NOMO-1 (cell line): ENCODE measurements at regions not wholly inside any gene's neighbourhood (a gene's known extent, or its start where the extent isn't known, plus 50 kb on each side); places are given as distances from the start of the nearest gene placed in this dataset.

Experiments
- DNase-seq, 2 experiments: peaks; one replicate each; lab custom pipeline; 2025; ENCODE audit not compliant: unreplicated experiment in 2 of 2; lab: John Stamatoyannopoulos, UW

DNA sequence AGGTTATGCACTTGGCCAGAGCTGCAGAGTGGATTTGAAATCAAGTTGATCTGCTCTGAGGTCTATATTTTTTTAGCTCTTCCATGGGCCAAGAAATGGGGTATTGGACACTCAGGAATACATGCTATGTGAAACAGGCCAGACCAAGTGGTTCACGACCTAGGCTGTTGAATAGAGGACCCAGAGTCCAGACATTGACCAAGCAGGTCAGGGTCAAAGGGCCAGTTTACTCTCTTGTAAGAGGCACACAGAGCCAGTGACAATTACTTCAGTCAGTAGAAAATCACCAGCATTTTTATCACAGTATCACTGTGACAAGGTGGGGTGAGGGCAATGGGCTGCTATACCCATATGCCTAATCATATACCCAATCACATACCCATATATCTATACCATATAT is 320.6 kb upstream of the RORA start:
- no peak for DNase-seq

DNA sequence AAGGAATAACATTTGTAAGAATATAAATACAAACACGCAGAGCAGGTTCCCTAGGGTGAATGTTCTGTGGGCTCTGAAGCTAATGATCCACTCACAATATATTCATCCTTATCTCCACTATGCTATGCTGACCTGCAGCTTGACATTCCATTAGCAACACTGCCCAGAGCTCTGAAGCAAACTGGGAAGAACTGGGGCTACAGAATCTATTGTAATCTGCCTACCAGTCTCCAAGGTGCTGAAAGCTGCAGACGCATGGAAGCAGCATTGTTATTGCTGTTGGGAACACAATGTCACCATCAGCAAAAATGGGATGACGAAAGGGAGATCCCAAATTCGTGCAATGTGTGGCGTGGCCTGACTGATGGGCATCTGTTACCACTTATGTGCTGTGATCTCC is 316.7 kb upstream of the RORA start:
- no peak for DNase-seq

DNA sequence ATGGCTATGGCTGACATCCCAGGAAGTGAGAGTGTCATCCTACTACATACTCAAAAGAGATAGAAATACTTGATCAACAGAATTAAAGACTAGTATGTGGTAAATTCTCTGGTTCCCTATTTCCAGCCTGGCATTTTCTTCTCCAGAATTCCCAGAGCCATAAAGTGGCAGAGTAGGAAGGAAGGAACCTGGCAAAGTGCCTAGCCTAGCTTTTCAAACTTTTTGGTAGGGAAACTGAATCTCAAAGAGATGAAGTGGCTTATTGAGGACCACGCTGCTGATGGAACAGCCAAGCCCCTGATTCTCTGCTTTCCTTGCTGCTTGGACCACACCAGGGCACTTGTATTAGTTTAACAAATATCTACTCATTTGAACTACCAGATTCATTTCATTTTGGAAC is 312.4 kb upstream of the RORA start:
- no peak for DNase-seq

DNA sequence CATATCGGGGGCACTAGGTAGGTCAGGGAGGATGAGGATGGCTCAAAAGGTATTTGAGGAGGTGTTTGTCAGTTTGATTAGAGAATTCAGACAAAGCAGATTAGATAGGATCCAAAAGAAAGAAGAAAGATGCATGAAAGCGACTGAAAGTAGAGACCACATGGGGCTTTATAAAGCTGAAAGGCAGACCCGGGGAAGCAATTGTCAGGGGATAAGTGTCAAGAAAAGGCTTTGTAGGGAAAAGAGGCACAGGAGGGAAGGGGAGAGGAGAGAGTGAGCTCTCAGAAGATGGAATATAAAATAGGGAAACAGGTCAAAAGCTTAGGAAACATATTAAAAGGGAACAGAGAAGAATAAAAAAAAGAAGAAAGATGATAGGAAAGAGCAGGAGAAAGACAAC is 308.2 kb upstream of the RORA start:
- DNase-seq, result no peak

- no peak for DNase-seq
These were observed 305.9 kb upstream of the RORA start for GRCh38 chr15:61534986-61535385.

DNA sequence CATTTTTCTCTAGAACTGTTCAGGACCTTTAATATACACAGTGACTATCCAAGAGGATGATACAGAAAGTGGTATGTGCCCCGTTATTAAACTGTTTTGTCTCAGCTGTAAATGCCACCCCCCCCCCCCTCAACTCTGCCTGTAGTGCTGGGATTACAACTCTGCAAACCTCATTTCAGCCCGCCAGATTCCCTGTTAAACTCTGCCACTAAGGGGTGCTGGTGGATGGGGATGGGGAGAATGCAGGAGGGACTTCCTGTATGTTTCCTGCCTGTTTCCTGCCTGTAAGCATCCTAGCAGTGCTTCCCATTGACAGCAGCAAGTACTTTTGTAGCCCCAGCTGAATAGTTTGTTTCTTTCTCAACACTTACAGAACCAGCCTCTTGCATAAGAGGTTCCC is 301.7 kb upstream of the RORA start:
- DNase-seq, result no peak

GRCh38 chr15:61528581-61528910 is 299.4 kb upstream of the RORA start:
- no peak for DNase-seq

- no peak for DNase-seq
These were observed 298.9 kb upstream of the RORA start for GRCh38 chr15:61527836-61528580.

DNA sequence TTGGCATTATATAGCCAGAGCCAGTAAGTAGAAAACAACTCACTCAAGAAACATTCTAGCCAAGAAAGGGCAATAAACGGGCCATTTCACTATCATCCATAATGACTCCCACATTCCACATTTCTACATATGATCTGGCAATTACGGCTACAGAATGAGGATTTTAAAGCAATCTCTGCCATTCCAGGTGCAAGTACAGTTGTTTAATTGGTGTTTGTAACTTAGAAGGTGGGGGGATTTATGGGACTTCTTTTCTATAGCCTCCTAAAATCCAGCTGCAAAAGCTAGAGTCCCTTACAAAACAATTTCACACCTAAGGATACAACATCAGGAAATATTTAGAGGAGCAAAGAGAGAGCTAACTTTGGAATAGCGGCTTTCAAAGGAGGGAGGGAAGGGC is 295.4 kb upstream of the RORA start:
- no peak for DNase-seq

- no peak for DNase-seq
These were observed 295.0 kb upstream of the RORA start for GRCh38 chr15:61524086-61524485.

DNA sequence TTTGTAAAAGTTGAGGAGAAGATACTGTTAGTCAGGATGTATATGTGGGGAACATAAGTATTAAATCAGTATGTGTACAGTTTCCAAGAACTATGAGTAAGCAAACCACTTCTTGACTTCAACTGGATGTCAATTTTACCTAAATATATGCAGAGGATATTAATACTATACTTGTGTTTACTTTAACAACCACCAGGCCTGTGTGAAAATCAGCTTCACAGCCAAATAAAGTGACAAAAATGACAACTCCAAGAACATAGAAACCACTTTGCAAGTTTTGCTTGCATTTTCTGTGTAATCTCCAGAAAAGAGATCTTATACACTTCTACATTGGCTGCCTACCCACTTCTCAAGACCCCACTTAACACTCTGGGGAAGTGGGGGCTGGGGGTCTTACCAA is 293.3 kb upstream of the RORA start:
- DNase-seq, result no peak

- DNase-seq, result no peak
These were observed 292.9 kb upstream of the RORA start for GRCh38 chr15:61521953-61522352.

DNA sequence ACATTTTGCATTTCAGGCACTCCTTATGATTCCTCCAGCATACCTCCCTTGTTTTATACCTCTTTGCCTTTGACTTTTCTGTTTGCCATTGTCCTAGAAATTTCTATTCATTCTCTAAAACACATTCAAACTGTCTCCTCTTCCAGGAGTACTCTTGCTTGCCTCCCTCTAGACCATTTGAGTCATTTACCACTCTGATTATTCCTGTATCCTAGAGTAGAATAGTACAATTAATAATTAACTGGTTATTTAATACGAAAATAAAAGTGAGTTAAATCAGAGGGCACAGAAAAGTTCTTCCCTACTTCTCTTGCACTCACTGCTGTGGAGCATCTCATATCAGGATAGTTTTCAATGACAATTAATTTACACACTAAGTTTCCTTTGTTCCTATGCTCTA is 290.2 kb upstream of the RORA start:
- DNase-seq, result no peak

DNA sequence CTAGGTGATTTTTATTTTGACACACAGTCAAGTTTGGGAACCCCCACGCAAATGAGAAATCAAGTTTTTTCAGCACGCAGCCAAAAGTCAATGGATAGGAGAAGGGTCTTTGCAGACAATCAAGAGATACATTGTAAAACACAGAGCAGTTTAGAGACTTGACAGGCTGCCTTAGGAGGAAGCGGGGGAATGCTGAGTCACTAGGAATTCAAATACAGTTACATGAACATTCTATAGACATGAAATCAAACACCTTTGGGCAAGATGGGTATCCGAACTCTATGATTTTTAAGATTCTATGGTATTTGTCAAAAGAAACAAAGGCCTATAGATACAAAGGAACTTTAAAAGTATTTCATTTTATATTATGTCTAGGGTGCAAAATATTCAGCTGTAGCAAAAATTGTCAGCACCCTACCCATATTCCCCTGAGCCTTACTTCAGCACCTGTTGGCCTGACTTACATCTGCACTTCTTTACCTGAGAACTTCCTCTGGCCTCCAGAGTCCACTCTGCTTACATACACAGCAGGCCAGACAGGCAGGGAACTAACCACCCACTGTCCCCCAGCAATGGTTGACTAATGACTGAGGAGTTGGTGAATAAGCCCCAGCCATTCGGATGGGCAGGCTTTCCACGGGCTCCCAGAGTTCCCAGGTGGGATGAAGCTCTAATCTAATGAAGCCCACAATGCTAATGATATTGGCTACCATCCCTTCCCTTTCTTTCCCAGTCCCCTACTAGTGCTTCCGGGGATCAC is 289.3 kb upstream of the RORA start:
- DNase-seq, result no peak

- no peak for DNase-seq
These were observed 288.7 kb upstream of the RORA start for GRCh38 chr15:61517776-61518175.

GRCh38 chr15:61517335-61517734 is 288.2 kb upstream of the RORA start:
- DNase-seq, result no peak

- DNase-seq, result no peak
These were observed 282.7 kb upstream of the RORA start for GRCh38 chr15:61511756-61512155.

- no peak for DNase-seq
These were observed 282.0 kb upstream of the RORA start for GRCh38 chr15:61511089-61511488.

- DNase-seq, result no peak
These were observed 280.3 kb upstream of the RORA start for GRCh38 chr15:61509327-61509840.

- DNase-seq, result no peak
These were observed 274.4 kb upstream of the RORA start for GRCh38 chr15:61503383-61503969.

DNA sequence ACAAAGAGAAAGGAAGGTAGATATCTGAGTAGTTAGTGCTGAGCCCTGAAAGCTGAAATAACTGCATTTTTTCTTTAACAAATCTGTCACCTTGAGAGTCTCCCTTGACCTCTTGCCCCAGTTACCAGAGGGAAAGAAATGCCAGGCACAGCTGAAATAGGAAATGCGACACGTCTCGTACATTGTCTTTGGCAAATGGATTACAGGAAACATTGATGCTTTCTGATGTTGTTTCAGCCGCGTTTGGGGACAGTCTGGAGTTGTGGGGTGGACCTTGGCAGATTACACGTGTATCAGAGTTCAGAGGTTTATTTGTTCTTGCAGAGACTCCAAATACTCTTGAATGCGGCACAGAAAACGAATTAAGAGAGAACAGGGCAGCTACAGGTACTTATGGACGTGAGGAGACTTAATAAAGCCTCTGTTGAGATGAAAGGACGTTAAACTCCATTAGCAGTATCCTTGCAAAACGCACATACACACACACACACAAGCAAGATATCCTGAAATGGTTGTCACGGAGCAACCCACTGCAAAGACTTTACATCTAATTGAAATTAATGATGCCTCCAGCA is 272.8 kb upstream of the RORA start:
- DNase-seq, result no peak
